ENCODE measurements at regions not wholly inside any gene's neighbourhood (a gene's known extent, or its start where the extent isn't known, plus 50 kb on each side); places are given as distances from the start of the nearest gene placed in this dataset.

DNA sequence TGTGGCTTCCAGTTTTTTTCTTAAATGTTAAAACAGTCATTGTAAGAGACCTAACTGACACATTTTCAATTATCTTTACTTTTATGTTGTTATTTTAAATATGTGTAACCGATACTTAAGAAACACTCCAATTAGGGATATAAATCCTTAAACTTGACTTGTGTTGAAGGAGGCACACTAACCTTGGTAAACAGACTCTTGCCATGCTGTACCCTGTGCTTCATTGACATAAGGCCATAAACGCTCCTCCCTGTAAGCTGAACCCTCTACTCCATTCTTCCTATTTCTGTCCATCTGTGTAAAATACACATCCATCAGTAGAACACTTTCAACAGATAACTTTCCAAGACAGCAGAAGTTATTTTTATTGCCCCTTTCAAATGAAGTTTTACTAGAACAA lies 780.5 kb upstream of the FAM98A start:
- Histone ChIP-seq H3K9me3 (ENCODE audit: control insufficient read depth in 4 of 4, low read length in 3 of 4) (no peaks in the 10 kb centered on the region), H3K27ac (ENCODE audit: low read depth in 1 of 2, low read length in 2 of 2) (no peak overlapping the region), H3K4me3 (ENCODE audit: low read depth in 1 of 3, low read length in 3 of 3) (no peak overlapping the region), H3K27me3 (ENCODE audit: control insufficient read depth in 4 of 4, insufficient read depth in 4 of 4, low read length in 3 of 4) (no peaks in the 10 kb centered on the region), H3K9ac (ENCODE audit: low read depth in 1 of 2, low read length in 2 of 2) (no peak overlapping the region), H3K4me1 (ENCODE audit: control insufficient read depth in 4 of 4, insufficient read depth in 4 of 4, low read length in 3 of 4) (no peaks in the 10 kb centered on the region), H3K36me3 (ENCODE audit: control insufficient read depth in 4 of 4, insufficient read depth in 3 of 4, low read depth in 1 of 4, low read length in 3 of 4) (no peaks in the 10 kb centered on the region)
- TF ChIP-seq, protein P1, sequence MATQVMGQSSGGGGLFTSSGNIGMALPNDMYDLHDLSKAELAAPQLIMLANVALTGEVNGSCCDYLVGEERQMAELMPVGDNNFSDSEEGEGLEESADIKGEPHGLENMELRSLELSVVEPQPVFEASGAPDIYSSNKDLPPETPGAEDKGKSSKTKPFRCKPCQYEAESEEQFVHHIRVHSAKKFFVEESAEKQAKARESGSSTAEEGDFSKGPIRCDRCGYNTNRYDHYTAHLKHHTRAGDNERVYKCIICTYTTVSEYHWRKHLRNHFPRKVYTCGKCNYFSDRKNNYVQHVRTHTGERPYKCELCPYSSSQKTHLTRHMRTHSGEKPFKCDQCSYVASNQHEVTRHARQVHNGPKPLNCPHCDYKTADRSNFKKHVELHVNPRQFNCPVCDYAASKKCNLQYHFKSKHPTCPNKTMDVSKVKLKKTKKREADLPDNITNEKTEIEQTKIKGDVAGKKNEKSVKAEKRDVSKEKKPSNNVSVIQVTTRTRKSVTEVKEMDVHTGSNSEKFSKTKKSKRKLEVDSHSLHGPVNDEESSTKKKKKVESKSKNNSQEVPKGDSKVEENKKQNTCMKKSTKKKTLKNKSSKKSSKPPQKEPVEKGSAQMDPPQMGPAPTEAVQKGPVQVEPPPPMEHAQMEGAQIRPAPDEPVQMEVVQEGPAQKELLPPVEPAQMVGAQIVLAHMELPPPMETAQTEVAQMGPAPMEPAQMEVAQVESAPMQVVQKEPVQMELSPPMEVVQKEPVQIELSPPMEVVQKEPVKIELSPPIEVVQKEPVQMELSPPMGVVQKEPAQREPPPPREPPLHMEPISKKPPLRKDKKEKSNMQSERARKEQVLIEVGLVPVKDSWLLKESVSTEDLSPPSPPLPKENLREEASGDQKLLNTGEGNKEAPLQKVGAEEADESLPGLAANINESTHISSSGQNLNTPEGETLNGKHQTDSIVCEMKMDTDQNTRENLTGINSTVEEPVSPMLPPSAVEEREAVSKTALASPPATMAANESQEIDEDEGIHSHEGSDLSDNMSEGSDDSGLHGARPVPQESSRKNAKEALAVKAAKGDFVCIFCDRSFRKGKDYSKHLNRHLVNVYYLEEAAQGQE (IDR thresholded peaks at IDR 0.05), result no peak
- TF ChIP-seq EGR1 (IDR thresholded peaks at IDR 0.05; ENCODE audit: low read depth in 2 of 2) (no peak), RXRA (IDR thresholded peaks at IDR 0.05) (no peak), NR2F2 (IDR thresholded peaks at IDR 0.05) (no peak), JUND (IDR thresholded peaks at IDR 0.05) (no peak), FOXA2 (IDR thresholded peaks at IDR 0.05) (no peak), YY1 (IDR thresholded peaks at IDR 0.05) (no peak), GABPA (IDR thresholded peaks at IDR 0.05 in 1 of 2, conservative IDR thresholded peaks at IDR 0.05 in 1 of 2) (no peak), RAD21 (IDR thresholded peaks at IDR 0.05) (no peak), HNF4A (conservative IDR thresholded peaks at IDR 0.05) (no peak), SP1 (IDR thresholded peaks at IDR 0.05) (no peak)
- TF ChIP-seq, protein P2, sequence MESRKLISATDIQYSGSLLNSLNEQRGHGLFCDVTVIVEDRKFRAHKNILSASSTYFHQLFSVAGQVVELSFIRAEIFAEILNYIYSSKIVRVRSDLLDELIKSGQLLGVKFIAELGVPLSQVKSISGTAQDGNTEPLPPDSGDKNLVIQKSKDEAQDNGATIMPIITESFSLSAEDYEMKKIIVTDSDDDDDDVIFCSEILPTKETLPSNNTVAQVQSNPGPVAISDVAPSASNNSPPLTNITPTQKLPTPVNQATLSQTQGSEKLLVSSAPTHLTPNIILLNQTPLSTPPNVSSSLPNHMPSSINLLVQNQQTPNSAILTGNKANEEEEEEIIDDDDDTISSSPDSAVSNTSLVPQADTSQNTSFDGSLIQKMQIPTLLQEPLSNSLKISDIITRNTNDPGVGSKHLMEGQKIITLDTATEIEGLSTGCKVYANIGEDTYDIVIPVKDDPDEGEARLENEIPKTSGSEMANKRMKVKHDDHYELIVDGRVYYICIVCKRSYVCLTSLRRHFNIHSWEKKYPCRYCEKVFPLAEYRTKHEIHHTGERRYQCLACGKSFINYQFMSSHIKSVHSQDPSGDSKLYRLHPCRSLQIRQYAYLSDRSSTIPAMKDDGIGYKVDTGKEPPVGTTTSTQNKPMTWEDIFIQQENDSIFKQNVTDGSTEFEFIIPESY (IDR thresholded peaks at IDR 0.05), result no peak
- WGBS, result 68% methylated on average over 2 of the region's 2 CpGs
- DNase-seq (ENCODE audit: low spot score), result no peak

GRCh38 chr2:34373586-34374233 lies 774.6 kb upstream of the FAM98A start:
- no peaks in the 10 kb centered on the region for H3K4me1 ChIP-seq (ENCODE audit: control insufficient read depth in 4 of 4, insufficient read depth in 4 of 4, low read length in 3 of 4)
- H3K9me3 ChIP-seq (ENCODE audit: control insufficient read depth in 4 of 4, low read length in 3 of 4), result no peaks in the 10 kb centered on the region
- 48% methylated on average over 4 of the region's 4 CpGs for WGBS
- no peak for TF ChIP-seq TAF1 (conservative IDR thresholded peaks at IDR 0.05)
- no peak for TF ChIP-seq EGR1 (IDR thresholded peaks at IDR 0.05; ENCODE audit: low read depth in 2 of 2)
- no peaks in the 10 kb centered on the region for H3K36me3 ChIP-seq (ENCODE audit: control insufficient read depth in 4 of 4, insufficient read depth in 3 of 4, low read depth in 1 of 4, low read length in 3 of 4)
- DNase-seq (ENCODE audit: low spot score), result no peak
- H3K27me3 ChIP-seq (ENCODE audit: control insufficient read depth in 4 of 4, insufficient read depth in 4 of 4, low read length in 3 of 4), result no peaks in the 10 kb centered on the region
- no peak overlapping the region for H3K9ac ChIP-seq (ENCODE audit: low read depth in 1 of 2, low read length in 2 of 2)
- no peak overlapping the region for H3K4me3 ChIP-seq (ENCODE audit: low read depth in 1 of 3, low read length in 3 of 3)
- no peak overlapping the region for H3K27ac ChIP-seq (ENCODE audit: low read depth in 1 of 2, low read length in 2 of 2)

DNA sequence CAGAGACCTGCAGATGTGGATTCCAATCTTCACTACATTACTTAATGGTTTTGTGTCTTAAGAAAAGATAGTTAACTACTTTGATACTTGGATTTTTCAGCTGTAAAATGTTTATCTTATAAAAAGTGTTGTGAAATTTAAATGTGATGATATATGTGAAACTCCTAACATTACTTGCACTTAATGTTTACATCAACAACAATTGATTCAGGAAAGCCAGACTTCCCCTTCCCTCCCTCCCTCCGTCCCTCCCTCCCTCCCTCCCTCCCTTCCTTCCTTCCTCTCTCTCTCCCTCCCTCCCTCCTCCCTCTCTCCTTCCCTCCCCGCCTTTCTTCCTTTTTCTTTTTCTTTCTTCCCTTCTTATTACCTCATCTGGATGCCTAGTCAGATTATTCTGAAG lies 773.9 kb upstream of the FAM98A start:
- Histone ChIP-seq H3K4me3 (ENCODE audit: low read depth in 1 of 3, low read length in 3 of 3) (no peak overlapping the region), H3K27me3 (ENCODE audit: control insufficient read depth in 4 of 4, insufficient read depth in 4 of 4, low read length in 3 of 4) (no peaks in the 10 kb centered on the region), H3K9ac (ENCODE audit: low read depth in 1 of 2, low read length in 2 of 2) (no peak overlapping the region), H3K27ac (ENCODE audit: low read depth in 1 of 2, low read length in 2 of 2) (no peak overlapping the region), H3K9me3 (ENCODE audit: control insufficient read depth in 4 of 4, low read length in 3 of 4) (no peaks in the 10 kb centered on the region), H3K4me1 (ENCODE audit: control insufficient read depth in 4 of 4, insufficient read depth in 4 of 4, low read length in 3 of 4) (no peaks in the 10 kb centered on the region), H3K36me3 (ENCODE audit: control insufficient read depth in 4 of 4, insufficient read depth in 3 of 4, low read depth in 1 of 4, low read length in 3 of 4) (no peaks in the 10 kb centered on the region)
- 41% methylated on average over 2 of the region's 2 CpGs for WGBS
- DNase-seq (ENCODE audit: low spot score), result no peak
- no peak for TF ChIP-seq FOXA2 (IDR thresholded peaks at IDR 0.05)
- no peak for TF ChIP-seq MAX (IDR thresholded peaks at IDR 0.05)
- TF ChIP-seq HNF4A (conservative IDR thresholded peaks at IDR 0.05), result no peak
- no peak for TF ChIP-seq GABPA (IDR thresholded peaks at IDR 0.05 in 1 of 2, conservative IDR thresholded peaks at IDR 0.05 in 1 of 2)
